BLaER1 treated with 17β-estradiol and CSF1 and Interleukin-3, amounts not matched to agents 10 nM and 100 nM (cell line): ENCODE measurements at regions not wholly inside any gene's neighbourhood (a gene's known extent, or its start where the extent isn't known, plus 50 kb on each side); places are given as distances from the start of the nearest gene placed in this dataset.
A peak's percentile ranks its signal among the peaks of the same experiment; 100 is the strongest.
"Not testable (repeated sequence)": the region's sequence is repeated elsewhere in the genome, so short reads cannot be mapped to it uniquely, and the experiment has no call there.

ENCODE experiments used
- H3K27ac ChIP-seq, 11 experiments: shearing (Covaris generic); formaldehyde crosslinking; 2 replicates each; pipeline ENCODE4 v1.8.1; 2022
- H3K27me3 ChIP-seq, 11 experiments: shearing (Covaris generic); formaldehyde crosslinking; 2 replicates each; pipeline ENCODE4 v1.8.1; 2022
- H3K36me3 ChIP-seq, 11 experiments: shearing (Covaris generic); formaldehyde crosslinking; 2 replicates each; pipeline ENCODE4 v1.8.1; 2022
- H3K4me1 ChIP-seq, 10 experiments: shearing (Covaris generic); formaldehyde crosslinking; 2 replicates each; pipeline ENCODE4 v1.8.1; 2022
- H3K4me2 ChIP-seq, 11 experiments: shearing (Covaris generic); formaldehyde crosslinking; 2 replicates each; pipeline ENCODE4 v1.8.1; 2022
- H3K4me3 ChIP-seq, 10 experiments: shearing (Covaris generic); formaldehyde crosslinking; 2 replicates each; pipeline ENCODE4 v1.8.1; 2022
- H3K9ac ChIP-seq, 11 experiments: shearing (Covaris generic); formaldehyde crosslinking; 2 replicates each; pipeline ENCODE4 v1.8.1; 2022
- H3K9me3 ChIP-seq, 11 experiments: shearing (Covaris generic); formaldehyde crosslinking; replicated peaks in 1 of 11; 2 replicates each; pipeline ENCODE4 v1.8.1; 2022
- H4K20me1 ChIP-seq, 11 experiments: shearing (Covaris generic); formaldehyde crosslinking; 2 replicates each; pipeline ENCODE4 v1.8.1; 2022
- Cebpa-rat ChIP-seq, 11 experiments: shearing (Covaris generic); IDR thresholded peaks; 2 replicates each; pipeline ENCODE4 v1.8.1; 2022

GRCh38 chr10:131033166-131034085 lies 278.1 kb downstream of the TCERG1L start:
- Histone ChIP-seq H3K4me2 (peak overlapping the region in 1 of 11 experiments; percentile 5; a peak in 1 of 22 replicates), H3K27me3 (no peaks in the 10 kb centered on the region), H3K9me3 (no peaks in the 10 kb centered on the region), H3K27ac (no peak overlapping the region), H4K20me1 (no peaks in the 10 kb centered on the region), H3K4me3 (no peak overlapping the region), H3K4me1 (peaks cover 0 to 28% (median 12%) of the 10 kb centered on the region in 10 experiments; a peak in 12 of 20 replicates), H3K9ac (no peak overlapping the region), H3K36me3 (no peaks in the 10 kb centered on the region)
- no peak for TF ChIP-seq Cebpa-rat (IDR thresholded peaks at IDR 0.05)

- H3K36me3 ChIP-seq: no peaks in the 10 kb centered on the region
- H3K9ac ChIP-seq: no peak overlapping the region
- H3K4me3 ChIP-seq: no peak overlapping the region
- no peak overlapping the region for H3K27ac ChIP-seq
- no peaks in the 10 kb centered on the region for H3K27me3 ChIP-seq
- H3K4me2 ChIP-seq: peak overlapping the region in 7 of 11 experiments; percentile 4 to 56 (median 24); a peak in 9 of 22 replicates
- H4K20me1 ChIP-seq: no peaks in the 10 kb centered on the region
- peaks cover 0 to 28% (median 12%) of the 10 kb centered on the region in 10 experiments; a peak in 12 of 20 replicates for H3K4me1 ChIP-seq
- H3K9me3 ChIP-seq: peaks cover 0 to 1% (median under 1%) of the 10 kb centered on the region in 11 experiments; a peak in 9 of 22 replicates
- no peak for TF ChIP-seq Cebpa-rat (IDR thresholded peaks at IDR 0.05)
These were observed 277.1 kb downstream of the TCERG1L start for GRCh38 chr10:131034451-131034850.

DNA sequence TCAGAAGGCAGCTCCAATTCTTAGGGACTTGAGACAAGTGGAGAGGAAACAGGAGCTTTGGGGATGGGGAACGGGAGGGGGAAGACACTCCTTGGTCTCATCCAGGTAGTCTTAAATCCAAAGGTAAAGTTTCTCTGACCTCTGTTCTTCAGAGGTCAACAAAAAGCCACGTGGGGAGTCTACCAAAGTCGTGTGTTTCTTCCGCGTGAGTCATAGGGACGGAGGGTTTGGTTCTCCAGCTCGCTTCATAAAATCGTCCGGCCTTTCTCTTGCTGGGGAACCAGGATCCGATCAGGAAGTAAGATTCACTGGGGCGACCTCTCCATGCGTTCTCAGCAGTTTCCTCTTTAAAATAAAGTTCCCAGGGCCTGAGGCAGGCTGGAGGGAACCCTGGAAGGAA lies 275.7 kb downstream of the TCERG1L start:
- Histone ChIP-seq H4K20me1 (no peaks in the 10 kb centered on the region), H3K4me2 (peak overlapping the region in 2 of 11 experiments; percentile 4 to 56; a peak in 3 of 22 replicates), H3K27me3 (no peaks in the 10 kb centered on the region), H3K27ac (no peak overlapping the region), H3K4me3 (no peak overlapping the region), H3K9ac (no peak overlapping the region), H3K36me3 (no peaks in the 10 kb centered on the region), H3K4me1 (peaks cover 0 to 28% (median 12%) of the 10 kb centered on the region in 10 experiments; a peak in 12 of 20 replicates), H3K9me3 (peaks cover 10 to 14% (median 13%) of the 10 kb centered on the region in 11 experiments)
- TF ChIP-seq Cebpa-rat (IDR thresholded peaks at IDR 0.05): no peak

DNA sequence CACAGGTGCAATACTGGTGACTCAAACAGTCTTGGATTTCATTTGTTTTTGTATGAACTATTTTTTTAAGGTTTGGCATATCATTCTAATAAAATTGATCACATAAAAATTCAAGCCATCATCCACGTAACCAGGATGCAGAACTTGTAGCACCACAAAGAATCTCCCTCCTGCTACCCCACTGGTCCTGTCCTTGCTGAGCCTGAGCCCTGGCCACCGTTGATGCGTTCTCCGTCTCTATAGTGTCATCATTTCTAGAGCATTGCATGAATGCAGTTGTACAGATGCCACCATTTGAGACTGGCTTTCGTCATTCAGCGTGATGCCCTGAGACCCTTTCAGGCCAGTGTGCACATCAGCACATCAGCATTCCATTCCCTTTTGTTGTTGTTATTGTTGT lies 273.5 kb downstream of the TCERG1L start:
- TF ChIP-seq Cebpa-rat (IDR thresholded peaks at IDR 0.05): no peak
- H3K9me3 ChIP-seq: peaks cover 20 to 24% (median 23%) of the 10 kb centered on the region in 11 experiments

GRCh38 chr10:131041031-131041430 lies 270.5 kb downstream of the TCERG1L start:
- 0 out of 22 replicates have a peak overlapping the region, but pooled peaks of 1 of the 11 experiments have one; percentile 22 for H3K4me2 ChIP-seq
- H3K4me1 ChIP-seq: peaks cover 0 to 10% (median 3%) of the 10 kb centered on the region in 10 experiments; a peak in 6 of 20 replicates
- H3K27me3 ChIP-seq: no peaks in the 10 kb centered on the region
- H3K4me3 ChIP-seq: no peak overlapping the region
- H3K36me3 ChIP-seq: no peaks in the 10 kb centered on the region; a peak in 1 of 22 replicates
- peaks cover 20 to 24% (median 23%) of the 10 kb centered on the region in 11 experiments for H3K9me3 ChIP-seq
- H3K27ac ChIP-seq: no peak overlapping the region
- H4K20me1 ChIP-seq: no peaks in the 10 kb centered on the region; a peak in 1 of 22 replicates
- no peak for TF ChIP-seq Cebpa-rat (IDR thresholded peaks at IDR 0.05)
- H3K9ac ChIP-seq: no peak overlapping the region

More for the DNA sequence above, 273.5 kb downstream of the TCERG1L start:
- Histone ChIP-seq H4K20me1 (no peaks in the 10 kb centered on the region), H3K4me2 (no peak overlapping the region), H3K4me1 (peaks cover 0 to 28% (median 12%) of the 10 kb centered on the region in 10 experiments; a peak in 12 of 20 replicates), H3K4me3 (no peak overlapping the region), H3K27me3 (no peaks in the 10 kb centered on the region), H3K36me3 (no peaks in the 10 kb centered on the region; a peak in 1 of 22 replicates), H3K27ac (no peak overlapping the region), H3K9ac (no peak overlapping the region)

DNA sequence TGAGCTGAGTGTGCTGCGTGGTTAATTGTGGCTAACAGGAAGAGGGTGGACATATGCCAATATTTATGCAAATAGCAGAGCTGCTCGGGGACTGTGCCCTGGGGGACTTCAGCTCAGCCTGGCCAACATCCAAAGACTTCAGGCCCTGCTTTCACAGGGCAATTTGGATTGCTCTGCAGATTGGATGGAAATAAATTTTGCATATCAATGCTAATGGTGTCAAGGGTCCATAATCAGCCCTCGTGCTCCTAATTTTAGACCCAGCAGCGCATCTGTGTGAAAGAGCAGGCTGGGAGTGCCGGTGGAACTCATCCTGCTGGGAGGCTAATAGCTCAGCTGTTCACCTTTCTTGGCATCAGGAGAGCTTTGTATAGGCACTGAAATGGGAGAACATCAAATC lies 270.1 kb downstream of the TCERG1L start:
- Histone ChIP-seq H4K20me1 (no peaks in the 10 kb centered on the region; a peak in 1 of 22 replicates), H3K27ac (no peak overlapping the region), H3K9me3 (peaks cover 20 to 24% (median 23%) of the 10 kb centered on the region in 11 experiments), H3K9ac (no peak overlapping the region), H3K27me3 (no peaks in the 10 kb centered on the region), H3K4me1 (peaks cover 0 to 10% (median 3%) of the 10 kb centered on the region in 10 experiments; a peak in 5 of 20 replicates), H3K36me3 (no peaks in the 10 kb centered on the region; a peak in 1 of 22 replicates), H3K4me2 (0 out of 22 replicates have a peak overlapping the region, but pooled peaks of 1 of the 11 experiments have one; percentile 22), H3K4me3 (no peak overlapping the region)
- no peak for TF ChIP-seq Cebpa-rat (IDR thresholded peaks at IDR 0.05)

- H3K27ac ChIP-seq, H3K4me3 ChIP-seq, H3K36me3 ChIP-seq, H3K9ac ChIP-seq, H3K27me3 ChIP-seq, H3K4me2 ChIP-seq, H4K20me1 ChIP-seq: not testable (repeated sequence)
- Histone ChIP-seq H3K9me3 (peaks cover 20 to 29% (median 24%) of the 10 kb centered on the region in 11 experiments), H3K4me1 (peaks cover 0 to 10% (median 3%) of the 10 kb centered on the region in 10 experiments; a peak in 5 of 20 replicates)
These were observed 269.5 kb downstream of the TCERG1L start for GRCh38 chr10:131042015-131042414.
